ENCODE measurements at regions not wholly inside any gene's neighbourhood (a gene's known extent, or its start where the extent isn't known, plus 50 kb on each side); places are given as distances from the start of the nearest gene placed in this dataset.
"Not testable (repeated sequence)": the region's sequence is repeated elsewhere in the genome, so short reads cannot be mapped to it uniquely, and the experiment has no call there.

- DNase-seq (ENCODE audit: low read depth in 2 of 2): not testable (repeated sequence)
Observed at GRCh38 chr14:48267926-48268325, 592.5 kb upstream of the MDGA2 start.

DNA sequence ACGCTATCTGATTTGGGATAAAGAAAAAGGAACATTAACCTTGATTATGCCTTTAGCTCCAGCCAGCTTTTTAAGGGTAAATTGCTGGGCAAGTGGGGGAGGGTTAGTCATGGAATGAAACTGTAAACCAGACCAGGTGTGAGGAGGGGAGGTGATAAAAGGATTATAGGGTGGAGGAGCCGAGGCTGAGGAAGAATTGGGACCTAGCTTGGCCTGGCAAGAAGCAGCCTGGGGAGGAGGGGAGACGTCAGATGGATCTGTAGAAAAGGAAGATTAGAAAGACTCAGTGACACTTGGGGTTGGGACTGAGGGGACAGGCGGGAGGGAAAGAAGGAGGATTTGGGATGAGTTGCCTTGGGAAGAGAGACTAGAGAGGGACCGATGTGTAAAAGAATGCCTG is 590.8 kb upstream of the MDGA2 start:
- DNase-seq (ENCODE audit: low read depth in 2 of 2): not testable (repeated sequence)

DNA sequence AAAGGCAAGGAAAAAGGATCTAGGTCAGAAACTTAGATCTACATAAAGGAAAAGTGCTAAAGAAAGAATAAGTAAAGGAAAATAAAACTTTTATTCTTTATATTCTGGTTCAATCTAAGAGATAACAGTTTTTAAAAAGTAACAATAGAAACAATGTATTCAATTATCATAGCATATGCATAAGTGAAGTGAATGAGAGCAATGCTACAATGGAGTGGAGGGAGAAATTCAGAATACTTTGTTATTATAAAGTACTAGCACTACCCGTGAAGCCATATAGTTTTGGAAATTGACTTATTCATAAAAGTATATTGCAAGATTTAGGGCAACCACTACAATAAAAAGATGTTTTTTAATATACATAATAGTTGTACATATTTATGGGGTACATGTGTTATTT is 586.0 kb upstream of the MDGA2 start:
- no peak for DNase-seq (ENCODE audit: low read depth in 2 of 2)

GRCh38 chr14:48260394-48261295 is 585.2 kb upstream of the MDGA2 start:
- DNase-seq (ENCODE audit: low read depth in 2 of 2): not testable (repeated sequence)

GRCh38 chr14:48259876-48260275 is 584.5 kb upstream of the MDGA2 start:
- not testable (repeated sequence) for DNase-seq (ENCODE audit: low read depth in 2 of 2)

DNA sequence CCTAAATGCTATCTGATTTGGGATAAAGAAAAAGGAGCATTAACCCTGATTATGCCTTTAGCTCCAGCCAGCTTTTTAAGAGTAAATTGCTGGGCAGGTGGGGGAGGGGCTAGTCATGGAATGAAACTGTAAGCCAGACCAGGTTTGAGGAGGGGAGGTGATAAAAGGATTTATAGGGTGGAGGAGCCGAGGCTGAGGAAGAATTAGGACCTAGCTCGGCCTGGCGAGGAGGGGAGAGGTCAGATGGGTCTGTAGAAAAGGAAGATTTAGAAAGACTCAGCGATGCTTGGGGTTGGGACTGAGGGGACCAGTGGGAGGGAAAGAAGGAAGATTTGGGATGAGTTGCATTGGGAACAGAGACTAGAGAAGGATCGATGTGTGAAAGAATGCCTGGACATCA is 583.8 kb upstream of the MDGA2 start:
- not testable (repeated sequence) for DNase-seq (ENCODE audit: low read depth in 2 of 2)

GRCh38 chr14:48258703-48259102 is 583.3 kb upstream of the MDGA2 start:
- DNase-seq (ENCODE audit: low read depth in 2 of 2): not testable (repeated sequence)

DNA sequence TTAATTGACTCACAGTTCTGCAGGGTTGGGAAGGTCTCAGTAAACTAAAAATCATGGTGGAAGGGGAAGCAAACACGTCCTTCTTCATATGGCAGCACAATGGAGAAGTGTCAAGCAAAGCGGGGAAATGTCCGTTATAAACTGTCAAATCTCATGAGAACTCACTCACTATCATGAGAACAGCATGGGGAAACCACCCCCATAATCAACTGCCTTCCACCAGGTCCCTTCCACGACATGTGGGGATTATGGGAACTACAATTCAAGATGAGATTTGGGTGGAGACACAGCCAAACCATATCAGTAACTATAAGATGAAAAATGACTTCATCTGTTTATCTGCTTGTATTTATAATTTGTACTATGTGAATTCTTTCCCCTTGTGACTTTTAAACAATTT is 577.6 kb upstream of the MDGA2 start:
- no peak for DNase-seq (ENCODE audit: low read depth in 2 of 2)

GRCh38 chr14:48251290-48251689 is 575.9 kb upstream of the MDGA2 start:
- no peak for DNase-seq (ENCODE audit: low read depth in 2 of 2)

GRCh38 chr14:48250575-48250974 is 575.2 kb upstream of the MDGA2 start:
- DNase-seq (ENCODE audit: low read depth in 2 of 2): no peak

DNA sequence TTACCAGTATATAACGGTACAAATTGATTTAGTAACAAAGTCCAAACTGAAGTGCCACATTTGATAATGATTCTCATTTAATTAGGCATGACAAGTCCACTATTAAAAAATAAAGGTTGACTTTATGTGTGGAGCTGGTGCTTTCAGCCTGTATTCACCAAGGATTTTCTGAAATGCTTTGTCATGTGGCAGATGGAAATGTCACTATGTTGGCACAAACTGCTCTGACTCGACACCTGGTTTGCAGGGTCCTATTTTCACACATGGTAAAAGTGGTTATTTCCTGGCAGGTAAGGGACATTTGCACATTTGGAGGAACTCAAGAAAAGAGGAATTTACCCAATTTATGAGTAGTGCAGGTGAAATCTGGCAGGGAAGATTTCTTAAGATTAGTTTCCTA is 572.6 kb upstream of the MDGA2 start:
- DNase-seq (ENCODE audit: low read depth in 2 of 2): no peak

DNA sequence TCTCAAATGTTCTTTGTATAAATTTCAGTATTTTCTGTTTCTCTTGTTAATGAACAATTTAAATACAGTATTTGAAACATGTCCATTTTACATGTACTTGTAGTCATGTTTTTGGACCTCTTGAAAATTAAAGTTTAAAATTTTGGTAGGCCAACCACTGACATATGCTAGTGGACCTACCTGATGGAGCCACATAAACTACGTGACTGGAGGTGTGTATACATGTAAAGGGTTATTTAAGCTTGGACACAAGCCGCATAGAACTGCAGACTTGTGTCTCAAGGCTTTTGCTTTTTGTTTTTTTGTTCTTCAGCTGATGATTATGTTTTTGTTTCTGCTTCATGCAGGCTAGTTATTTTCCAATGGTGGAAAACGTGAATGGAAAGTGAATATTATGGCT is 568.5 kb upstream of the MDGA2 start:
- no peak for DNase-seq (ENCODE audit: low read depth in 2 of 2)

DNA sequence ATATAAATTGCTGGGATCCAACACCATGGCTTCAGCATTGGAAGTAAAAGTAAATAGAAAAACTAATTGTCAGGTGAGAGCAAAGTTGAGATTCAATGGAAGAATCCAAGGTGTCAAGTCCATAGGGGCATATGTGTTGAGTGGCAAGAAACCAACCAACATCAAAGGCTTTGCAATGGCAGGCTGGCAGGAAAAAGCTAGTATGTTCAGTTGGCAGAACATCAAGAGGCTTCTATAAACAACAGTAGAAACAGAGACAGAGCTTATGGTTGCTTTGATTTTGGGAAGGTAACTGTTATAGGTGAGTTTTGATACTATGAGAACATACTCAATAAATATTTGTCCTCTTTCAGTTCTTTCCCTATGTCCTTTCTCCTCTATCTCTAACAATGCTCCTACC is 553.7 kb upstream of the MDGA2 start:
- no peak for DNase-seq (ENCODE audit: low read depth in 2 of 2)

DNA sequence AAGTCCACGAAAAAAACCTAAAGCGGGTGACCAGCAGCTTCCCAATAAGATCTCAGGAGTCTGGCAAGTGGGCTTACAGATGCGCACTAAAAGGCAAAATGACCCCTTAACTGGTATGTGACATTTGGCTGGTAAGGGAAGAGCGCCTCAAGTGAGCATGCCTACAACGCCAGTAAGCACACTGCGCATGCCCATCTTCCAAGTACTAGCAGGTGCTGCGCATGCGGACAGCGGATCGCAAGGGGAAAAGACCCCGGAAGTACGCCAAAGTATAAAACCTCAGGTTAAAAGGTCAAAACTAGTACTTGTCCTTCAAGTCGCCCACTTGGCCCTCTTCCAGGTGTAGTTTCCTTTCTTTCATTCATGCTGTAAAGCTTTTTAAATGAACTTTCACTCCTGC is 518.5 kb upstream of the MDGA2 start:
- no peak for DNase-seq (ENCODE audit: low read depth in 2 of 2)

- not testable (repeated sequence) for DNase-seq (ENCODE audit: low read depth in 2 of 2)
Observed at GRCh38 chr14:48149624-48150023, 474.2 kb upstream of the MDGA2 start.

DNA sequence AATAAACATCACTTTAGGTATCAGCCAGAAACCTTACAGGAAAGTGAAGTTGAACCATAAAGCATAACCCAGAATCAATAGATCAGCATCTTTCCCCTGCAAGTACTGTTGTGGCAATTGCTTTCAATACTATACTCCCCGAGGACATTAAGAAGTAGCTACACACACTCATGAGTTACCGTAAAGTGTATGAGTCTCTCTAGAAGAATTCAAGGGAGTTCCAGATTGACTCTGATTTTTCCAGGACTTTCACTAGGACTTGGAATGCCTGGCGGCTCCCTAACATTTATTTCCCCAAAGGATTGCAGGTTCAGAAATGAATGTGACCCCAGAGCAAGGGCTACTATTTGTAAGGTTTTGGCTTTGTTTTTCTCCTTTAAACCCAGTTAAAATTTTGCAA is 465.4 kb upstream of the MDGA2 start:
- no peak for DNase-seq (ENCODE audit: low read depth in 2 of 2)

GRCh38 chr14:48129472-48129871 is 454.1 kb upstream of the MDGA2 start:
- no peak for DNase-seq (ENCODE audit: low read depth in 2 of 2)

GRCh38 chr14:48127674-48128073 is 452.3 kb upstream of the MDGA2 start:
- DNase-seq (ENCODE audit: low read depth in 2 of 2): no peak

- DNase-seq (ENCODE audit: low read depth in 2 of 2): no peak
Observed at GRCh38 chr14:48125654-48126053, 450.2 kb upstream of the MDGA2 start.

- no peak for DNase-seq (ENCODE audit: low read depth in 2 of 2)
Observed at GRCh38 chr14:48113713-48114112, 438.3 kb upstream of the MDGA2 start.

DNA sequence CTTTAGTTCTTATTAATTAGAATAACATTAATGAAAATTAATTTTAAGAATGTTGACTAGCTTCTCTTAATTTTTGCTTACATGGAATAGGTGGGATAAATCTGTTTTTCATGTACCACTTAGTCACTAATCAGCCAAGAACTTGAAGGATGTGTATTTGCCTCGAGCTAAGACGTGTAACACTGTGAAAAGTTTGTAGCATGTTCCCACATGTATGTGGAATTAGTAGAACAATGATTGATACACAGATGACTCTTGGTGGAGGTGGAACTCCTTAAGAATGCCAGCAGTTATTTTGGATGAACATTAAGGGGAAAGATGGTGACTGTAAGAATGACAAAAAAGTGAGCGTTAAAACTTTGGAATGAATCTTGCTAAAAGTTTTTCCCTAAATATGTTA is 435.7 kb upstream of the MDGA2 start:
- DNase-seq (ENCODE audit: low read depth in 2 of 2): no peak

DNA sequence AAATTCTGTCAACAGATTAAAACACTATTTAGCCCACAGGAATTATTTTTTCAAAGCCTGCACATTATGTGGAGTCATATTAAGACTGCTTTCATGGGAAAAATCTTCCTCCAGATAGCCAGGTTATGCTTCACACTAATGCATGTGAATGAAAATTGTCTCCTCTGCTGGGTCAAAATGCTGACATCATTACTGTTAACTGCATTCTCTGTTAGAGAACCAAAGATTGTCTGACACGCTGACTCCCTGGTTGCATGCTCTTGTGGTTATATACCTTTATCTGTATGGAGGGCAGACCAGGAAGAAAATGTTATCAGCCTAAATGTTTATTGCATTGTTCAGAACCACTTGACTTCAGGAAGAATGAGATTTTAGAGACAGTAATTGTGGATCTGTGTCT is 432.2 kb upstream of the MDGA2 start:
- no peak for DNase-seq (ENCODE audit: low read depth in 2 of 2)

- DNase-seq (ENCODE audit: low read depth in 2 of 2): no peak
Observed at GRCh38 chr14:48096897-48097296, 421.5 kb upstream of the MDGA2 start.

DNA sequence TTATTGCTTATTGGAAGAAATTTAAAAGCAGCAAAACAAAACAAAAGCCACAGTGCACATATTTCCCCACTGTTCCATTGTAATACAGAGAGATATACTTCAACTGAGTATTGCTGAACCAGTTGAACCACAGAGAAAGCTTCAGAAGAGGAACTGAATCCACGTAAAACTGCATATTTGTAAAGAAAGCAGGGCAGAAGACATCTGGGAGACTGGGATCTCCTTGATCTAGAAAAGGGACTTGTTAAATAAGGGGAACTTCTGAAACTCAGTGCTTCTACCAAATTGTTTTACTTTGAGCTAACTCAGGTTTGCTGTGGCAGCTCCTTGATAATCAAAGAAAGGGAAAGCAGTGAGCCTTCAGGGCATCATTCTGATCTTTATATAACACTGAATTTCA is 411.1 kb upstream of the MDGA2 start:
- DNase-seq (ENCODE audit: low read depth in 2 of 2): no peak

Measured in lung microvascular endothelial cell (primary cell).